GM12873 (cell line): ENCODE measurements at regions not wholly inside any gene's neighbourhood (a gene's known extent, or its start where the extent isn't known, plus 50 kb on each side); places are given as distances from the start of the nearest gene placed in this dataset.

ENCODE experiments used
- TF ChIP-seq, protein P1 (sequence below): IDR thresholded peaks from 2 replicates; pipeline ENCODE4 v1.5.1; 2012; ENCODE audit warnings: low read depth, mild to moderate bottlenecking, moderate library complexity, low read length, control low read depth; ENCODE audit not compliant: insufficient read depth; ENCODE audit errors: missing control alignments

DNA sequence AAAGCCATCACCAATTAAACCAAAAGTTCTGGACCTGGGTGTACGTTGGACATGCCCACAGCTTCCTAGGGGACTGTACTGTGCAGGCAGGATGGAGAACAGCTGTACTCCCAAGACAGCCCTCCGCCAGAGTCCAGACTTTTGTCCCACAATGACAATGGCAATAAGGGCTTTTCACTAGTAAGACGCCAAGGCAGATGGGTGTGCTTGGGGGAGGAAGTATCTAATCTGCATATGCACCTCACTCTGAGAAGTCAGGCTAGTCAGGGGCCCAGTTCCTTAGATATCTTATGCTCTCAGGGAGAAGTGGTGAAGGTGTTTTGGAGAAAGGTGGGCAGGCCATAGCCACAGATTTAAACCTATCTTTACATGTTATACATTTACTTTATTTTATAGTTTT is 85.1 kb upstream of the USP47 start:
- TF ChIP-seq, protein P1, sequence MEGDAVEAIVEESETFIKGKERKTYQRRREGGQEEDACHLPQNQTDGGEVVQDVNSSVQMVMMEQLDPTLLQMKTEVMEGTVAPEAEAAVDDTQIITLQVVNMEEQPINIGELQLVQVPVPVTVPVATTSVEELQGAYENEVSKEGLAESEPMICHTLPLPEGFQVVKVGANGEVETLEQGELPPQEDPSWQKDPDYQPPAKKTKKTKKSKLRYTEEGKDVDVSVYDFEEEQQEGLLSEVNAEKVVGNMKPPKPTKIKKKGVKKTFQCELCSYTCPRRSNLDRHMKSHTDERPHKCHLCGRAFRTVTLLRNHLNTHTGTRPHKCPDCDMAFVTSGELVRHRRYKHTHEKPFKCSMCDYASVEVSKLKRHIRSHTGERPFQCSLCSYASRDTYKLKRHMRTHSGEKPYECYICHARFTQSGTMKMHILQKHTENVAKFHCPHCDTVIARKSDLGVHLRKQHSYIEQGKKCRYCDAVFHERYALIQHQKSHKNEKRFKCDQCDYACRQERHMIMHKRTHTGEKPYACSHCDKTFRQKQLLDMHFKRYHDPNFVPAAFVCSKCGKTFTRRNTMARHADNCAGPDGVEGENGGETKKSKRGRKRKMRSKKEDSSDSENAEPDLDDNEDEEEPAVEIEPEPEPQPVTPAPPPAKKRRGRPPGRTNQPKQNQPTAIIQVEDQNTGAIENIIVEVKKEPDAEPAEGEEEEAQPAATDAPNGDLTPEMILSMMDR: no peak

DNA sequence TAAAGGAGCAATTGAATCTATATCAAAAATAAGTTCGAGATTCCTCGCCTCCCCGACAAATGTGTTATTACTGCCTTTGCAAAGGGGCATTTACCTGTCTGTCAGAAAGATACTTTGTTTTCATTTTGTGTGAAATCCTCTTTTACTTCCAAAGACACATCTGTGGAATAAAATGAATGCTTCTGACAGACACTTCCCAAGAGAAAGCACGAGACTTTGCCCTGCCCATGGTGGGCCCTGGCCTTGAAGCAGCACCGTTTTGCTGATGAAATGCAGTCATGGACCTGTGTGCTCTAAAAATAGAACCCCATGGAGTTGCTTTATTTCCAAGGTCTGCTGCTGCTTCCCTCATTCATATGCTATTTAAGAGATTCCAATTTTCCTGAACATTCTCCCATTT is 85.9 kb upstream of the USP47 start:
- TF ChIP-seq, protein P1: no peak

DNA sequence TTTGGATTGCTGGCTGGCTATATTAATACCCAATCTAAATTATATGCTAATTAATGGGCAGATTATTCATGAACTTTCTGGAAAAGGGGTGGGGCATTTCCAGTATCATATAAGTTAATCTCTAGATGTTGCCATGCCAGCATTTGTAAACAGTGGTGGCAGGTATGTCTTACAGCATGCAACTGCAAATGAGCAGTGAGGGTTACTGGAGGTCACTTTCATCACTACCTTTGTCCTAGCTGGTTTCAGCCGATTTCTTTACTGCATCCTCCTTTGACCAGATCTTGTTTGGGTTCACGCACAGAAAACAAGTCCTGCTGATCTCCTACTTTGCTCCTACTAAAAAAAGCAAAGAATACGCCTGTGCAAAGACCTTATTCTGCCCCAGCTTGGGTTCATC is 89.1 kb upstream of the USP47 start:
- TF ChIP-seq, protein P1: no peak

DNA sequence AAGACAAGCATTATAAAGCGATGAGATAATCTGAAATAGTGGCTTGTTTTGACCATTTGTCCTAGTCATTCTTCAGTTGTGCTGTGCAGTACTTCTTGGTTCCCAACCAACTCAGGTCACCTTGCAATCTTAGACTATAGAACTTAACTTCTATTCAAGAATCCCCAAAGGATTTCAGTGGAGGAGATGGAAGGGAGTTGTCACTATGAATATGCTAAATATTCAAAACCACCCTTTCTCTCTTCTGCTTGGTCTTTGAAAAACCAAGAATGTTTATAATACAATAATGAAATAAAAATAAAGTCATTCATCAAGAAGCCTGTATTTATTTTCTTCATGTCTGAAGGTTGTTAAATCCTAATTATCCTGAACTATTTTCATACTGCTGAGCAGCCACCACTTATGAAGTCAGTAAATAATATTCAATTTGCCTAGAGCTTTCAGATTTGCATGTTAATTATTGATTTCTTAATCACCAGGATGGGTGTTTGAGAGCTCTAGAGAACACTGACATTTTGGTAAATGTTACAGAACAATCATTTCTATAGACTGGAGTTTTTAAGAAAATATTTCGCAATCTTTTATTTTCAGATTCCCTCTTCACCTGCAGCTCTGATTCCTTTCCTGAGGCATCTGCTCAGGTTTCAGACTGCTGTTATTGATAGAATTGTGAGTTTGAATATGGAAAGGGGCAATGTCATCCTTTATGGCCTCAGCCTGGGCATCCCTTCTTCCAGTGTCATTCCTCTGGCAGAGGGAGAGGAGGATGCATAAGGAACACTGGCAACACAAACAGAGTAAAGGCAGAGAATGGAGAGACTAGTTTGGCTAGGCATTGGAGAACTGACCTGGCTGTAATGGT is 91.5 kb upstream of the USP47 start:
- TF ChIP-seq, protein P1: no peak

DNA sequence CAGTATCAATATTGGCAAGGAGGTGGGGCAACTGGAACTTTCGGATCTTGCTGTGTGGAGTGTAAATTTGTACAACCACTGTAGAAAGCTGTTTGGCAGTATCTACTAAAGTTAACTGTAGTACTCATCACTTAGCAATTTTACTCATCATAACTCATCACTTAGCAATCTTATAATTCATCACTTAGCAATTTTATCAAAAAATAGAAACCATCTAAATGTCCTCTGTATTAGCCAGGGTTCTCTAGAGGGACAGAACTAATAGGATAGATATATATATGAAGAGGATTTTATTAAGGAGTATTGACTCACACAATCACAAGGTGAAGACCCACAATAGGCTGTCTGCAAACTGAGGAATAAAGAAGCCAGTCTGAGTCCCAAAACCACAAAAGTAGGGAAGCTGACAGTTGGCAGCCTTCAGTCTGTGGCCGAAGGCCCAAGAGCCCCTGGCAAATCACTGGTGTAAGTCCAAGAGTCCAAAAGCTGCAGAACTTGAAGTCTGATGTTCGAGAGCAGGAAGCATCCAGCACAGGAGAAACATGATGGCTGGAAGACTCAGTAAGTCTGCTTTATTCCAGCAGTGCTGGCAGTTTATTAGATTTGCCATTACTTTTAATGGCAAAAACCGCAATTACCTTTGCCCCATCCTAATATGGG is 92.9 kb upstream of the USP47 start:
- TF ChIP-seq, protein P1: no peak

DNA sequence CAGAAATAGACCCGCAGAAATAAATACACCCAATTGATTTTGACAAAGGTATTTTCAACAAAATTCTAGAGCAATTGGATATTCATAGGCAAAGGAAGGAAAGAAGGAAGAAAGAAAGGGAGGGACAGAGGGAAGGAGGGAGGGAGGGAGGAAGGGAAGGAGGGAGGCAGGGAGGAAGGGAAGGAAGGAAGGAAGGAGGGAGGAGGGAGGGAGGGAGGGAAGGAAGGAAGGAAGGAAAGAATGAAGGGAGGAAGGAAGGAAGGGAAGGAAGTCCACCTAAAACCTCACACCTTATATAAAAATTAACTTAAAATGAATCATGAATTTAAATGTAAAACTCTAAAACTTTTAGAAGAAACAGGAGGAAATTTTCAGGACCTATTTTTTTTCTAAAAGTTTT is 94.2 kb upstream of the USP47 start:
- TF ChIP-seq, protein P1: no peak

DNA sequence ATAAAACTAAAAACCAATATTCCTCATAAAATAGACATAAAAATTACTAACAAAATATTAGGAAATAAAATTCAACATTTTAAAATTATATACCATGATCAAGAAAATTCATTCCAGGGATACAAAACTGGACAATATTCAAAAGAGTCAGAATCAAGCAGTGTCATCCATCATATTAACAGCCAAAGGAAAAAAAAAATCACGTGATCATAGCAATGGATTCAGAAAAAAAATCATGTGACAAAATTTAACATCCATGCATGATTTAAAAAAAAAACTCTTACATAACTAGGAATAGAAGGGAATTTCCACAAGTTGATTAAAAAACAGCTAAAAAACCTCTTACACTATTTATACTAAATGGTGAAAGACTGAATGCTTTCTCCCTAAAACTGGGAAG is 95.3 kb upstream of the USP47 start:
- TF ChIP-seq, protein P1: no peak
